Activated naive CD4-positive, alpha-beta T cell treated with anti-CD3 and anti-CD28 coated beads, Interleukin-2, amount 50 U/mL, for 72 hours (primary cell): ENCODE measurements at regions not wholly inside any gene's neighbourhood (a gene's known extent, or its start where the extent isn't known, plus 50 kb on each side); places are given as distances from the start of the nearest gene placed in this dataset.

Experiments
- ATAC-seq, 2 donors: fragments of 150-1000 bp; cut with Tn5 transposase; 2 replicates each; pipeline ENCODE4 v1.10.0; 2021; ENCODE audit warnings: mild to moderate bottlenecking in 2 of 2, moderate library complexity in 2 of 2
- DNase-seq, 2 donors: peaks; one replicate each; pipeline ENCODE4 v3.0.0; 2021 to 2022; ENCODE audit warnings: low spot score in 2 of 2
- H3K27ac Mint-ChIP-seq, 2 donors: one replicate each; pipeline ENCODE4 v1.8.0; 2022; ENCODE audit warnings: mild to moderate bottlenecking in 2 of 2, mixed read lengths in 2 of 2
- H3K36me3 Mint-ChIP-seq, 2 donors: one replicate each; pipeline ENCODE4 v1.8.0; 2022; ENCODE audit warnings: mixed read lengths in 2 of 2
- H3K9me3 Mint-ChIP-seq, 2 donors: one replicate each; pipeline ENCODE4 v1.8.0; 2022; ENCODE audit warnings: mixed read lengths in 2 of 2

GRCh38 chr1:56286956-56287355 lies 292.4 kb downstream of the PLPP3 start:
- H3K36me3 Mint-ChIP-seq: no peaks in the 10 kb centered on the region
- DNase-seq (no peak), ATAC-seq (no peak)
- no peak overlapping the region for H3K27ac Mint-ChIP-seq
- H3K9me3 Mint-ChIP-seq: peaks cover 0 to 4% of the 10 kb centered on the region in 2 donors

- ATAC-seq: no peak
- H3K36me3 Mint-ChIP-seq: no peaks in the 10 kb centered on the region
- peaks cover 0 to 4% of the 10 kb centered on the region in 2 donors for H3K9me3 Mint-ChIP-seq
- H3K27ac Mint-ChIP-seq: no peak overlapping the region
- DNase-seq: no peak
Observed at GRCh38 chr1:56286506-56286905, 292.9 kb downstream of the PLPP3 start.

GRCh38 chr1:56285554-56286402 lies 293.6 kb downstream of the PLPP3 start:
- Mint-ChIP-seq H3K36me3 (no peaks in the 10 kb centered on the region), H3K27ac (no peak overlapping the region), H3K9me3 (peaks cover 0 to 4% of the 10 kb centered on the region in 2 donors)
- DNase-seq: no peak
- ATAC-seq: no peak

- Mint-ChIP-seq H3K36me3 (no peaks in the 10 kb centered on the region), H3K9me3 (peaks cover under 1 to 5% of the 10 kb centered on the region in 2 donors), H3K27ac (no peak overlapping the region)
- DNase-seq: no peak
- no peak for ATAC-seq
Observed at GRCh38 chr1:56284928-56285327, 294.4 kb downstream of the PLPP3 start.

GRCh38 chr1:56278061-56278460 lies 301.3 kb downstream of the PLPP3 start:
- Mint-ChIP-seq H3K36me3 (no peaks in the 10 kb centered on the region), H3K27ac (no peak overlapping the region), H3K9me3 (peaks cover 9 to 13% of the 10 kb centered on the region in 2 donors)
- DNase-seq (no peak), ATAC-seq (no peak)

GRCh38 chr1:56268519-56269140 lies 310.7 kb downstream of the PLPP3 start:
- H3K27ac Mint-ChIP-seq: no peak overlapping the region
- H3K9me3 Mint-ChIP-seq: peaks cover 8 to 10% of the 10 kb centered on the region in 2 donors
- ATAC-seq: no peak
- peaks cover 0 to 5% of the 10 kb centered on the region in 2 donors for H3K36me3 Mint-ChIP-seq
- DNase-seq: no peak

GRCh38 chr1:56267611-56268010 lies 311.8 kb downstream of the PLPP3 start:
- DNase-seq: no peak
- H3K36me3 Mint-ChIP-seq: peaks cover 0 to 5% of the 10 kb centered on the region in 2 donors
- ATAC-seq: no peak
- no peak overlapping the region for H3K27ac Mint-ChIP-seq
- H3K9me3 Mint-ChIP-seq: peaks cover 8 to 13% of the 10 kb centered on the region in 2 donors

- no peak for DNase-seq
- ATAC-seq: no peak
- Mint-ChIP-seq H3K36me3 (peaks cover 0 to 3% of the 10 kb centered on the region in 2 donors), H3K9me3 (peaks cover 6 to 12% of the 10 kb centered on the region in 2 donors), H3K27ac (no peak overlapping the region)
Observed at GRCh38 chr1:56266359-56266758, 313.0 kb downstream of the PLPP3 start.

- DNase-seq (no peak), ATAC-seq (no peak)
- Mint-ChIP-seq H3K36me3 (no peaks in the 10 kb centered on the region), H3K9me3 (peaks cover 5 to 16% of the 10 kb centered on the region in 2 donors), H3K27ac (no peak overlapping the region)
Observed at GRCh38 chr1:56265216-56265615, 314.1 kb downstream of the PLPP3 start.

GRCh38 chr1:56263908-56264307 lies 315.5 kb downstream of the PLPP3 start:
- ATAC-seq (no peak), DNase-seq (no peak)
- H3K9me3 Mint-ChIP-seq: peaks cover 5 to 21% of the 10 kb centered on the region in 2 donors
- H3K36me3 Mint-ChIP-seq: no peaks in the 10 kb centered on the region
- no peak overlapping the region for H3K27ac Mint-ChIP-seq

- DNase-seq: no peak
- no peaks in the 10 kb centered on the region for H3K36me3 Mint-ChIP-seq
- no peak for ATAC-seq
- peaks cover 10 to 20% of the 10 kb centered on the region in 2 donors for H3K9me3 Mint-ChIP-seq
- no peak overlapping the region for H3K27ac Mint-ChIP-seq
Observed at GRCh38 chr1:56258371-56258770, 321.0 kb downstream of the PLPP3 start.

GRCh38 chr1:56257726-56258125 lies 321.6 kb downstream of the PLPP3 start:
- no peak for DNase-seq
- H3K36me3 Mint-ChIP-seq: no peaks in the 10 kb centered on the region
- ATAC-seq: no peak
- H3K27ac Mint-ChIP-seq: no peak overlapping the region
- H3K9me3 Mint-ChIP-seq: peaks cover 10 to 18% of the 10 kb centered on the region in 2 donors

GRCh38 chr1:56256153-56257000 lies 323.0 kb downstream of the PLPP3 start:
- peaks cover 10 to 14% of the 10 kb centered on the region in 2 donors for H3K9me3 Mint-ChIP-seq
- DNase-seq: no peak
- no peak for ATAC-seq
- no peaks in the 10 kb centered on the region for H3K36me3 Mint-ChIP-seq
- no peak overlapping the region for H3K27ac Mint-ChIP-seq

GRCh38 chr1:56255516-56256152 lies 323.7 kb downstream of the PLPP3 start:
- H3K27ac Mint-ChIP-seq: no peak overlapping the region
- no peak for ATAC-seq
- H3K36me3 Mint-ChIP-seq: no peaks in the 10 kb centered on the region

GRCh38 chr1:56254130-56254529 lies 325.2 kb downstream of the PLPP3 start:
- Mint-ChIP-seq H3K27ac (no peak overlapping the region), H3K9me3 (peaks cover 4 to 5% of the 10 kb centered on the region in 2 donors), H3K36me3 (no peaks in the 10 kb centered on the region)
- DNase-seq (no peak), ATAC-seq (no peak)

More at GRCh38 chr1:56255516-56256152, 323.7 kb downstream of the PLPP3 start:
- peaks cover 6 to 11% of the 10 kb centered on the region in 2 donors for H3K9me3 Mint-ChIP-seq
- DNase-seq: no peak

- DNase-seq (no peak), ATAC-seq (no peak)
- Mint-ChIP-seq H3K27ac (no peak overlapping the region), H3K36me3 (no peaks in the 10 kb centered on the region), H3K9me3 (no peaks in the 10 kb centered on the region)
Observed at GRCh38 chr1:56250809-56251208, 328.6 kb downstream of the PLPP3 start.
